Lower leg skin (tissue), 4 donors: ENCODE measurements at regions not wholly inside any gene's neighbourhood (a gene's known extent, or its start where the extent isn't known, plus 50 kb on each side); places are given as distances from the start of the nearest gene placed in this dataset.
"Not testable (repeated sequence)": the region's sequence is repeated elsewhere in the genome, so short reads cannot be mapped to it uniquely, and the experiment has no call there.

Experiments
- DNase-seq, 2 donors: peaks; one replicate each; pipeline ENCODE4 v3.0.0-alpha.2; 2019; ENCODE audit warnings: low spot score in 2 of 2
- H3K4me3 ChIP-seq: fragments of 200-600 bp; sonication (generic); 2 replicates; pipeline ENCODE4 v1.5.1; 2017; ENCODE audit warnings: mild to moderate bottlenecking, low read depth; ENCODE audit not compliant: poor library complexity, severe bottlenecking
- CTCF ChIP-seq, 3 donors: fragments of 450-650 bp; IDR thresholded peaks; one replicate each; pipeline ENCODE4 v1.5.1; 2016; ENCODE audit warnings: antibody characterized with exemption in 3 of 3, mild to moderate bottlenecking in 3 of 3, moderate library complexity in 2 of 3
- POLR2A ChIP-seq, 2 donors: fragments of 450-650 bp; IDR thresholded peaks; one replicate each; pipeline ENCODE4 v1.6.1; 2016 to 2017; ENCODE audit warnings: antibody characterized with exemption in 2 of 2, mild to moderate bottlenecking in 1 of 2, moderate library complexity in 1 of 2
- WGBS, 2 donors: methylation state at CpG; one replicate each; pipeline ENCODE4 v1.1.5; 2018; 5-methylcytosine and 5-hydroxymethylcytosine counted together
- intact Hi-C: fragments of 100-400 bp; cut with DNase I; formaldehyde crosslinking; loops from one replicate; pipeline ENCODE4 v1.15.0; 2023; ENCODE audit warnings: low total_unique reads

- no peak for TF ChIP-seq POLR2A (IDR thresholded peaks at IDR 0.05)
- no peak for TF ChIP-seq CTCF (IDR thresholded peaks at IDR 0.05)
- intact Hi-C loops, result no loop called here
- DNase-seq, result no peak
- WGBS, 2 donors, result 83 to 85% methylated on average over 3 of the region's 3 CpGs
- no peak overlapping the region for H3K4me3 ChIP-seq
Observed at GRCh38 chr9:102479191-102479590, 515.9 kb upstream of the CYLC2 start.

GRCh38 chr9:102474357-102474756 is 520.8 kb upstream of the CYLC2 start:
- TF ChIP-seq CTCF (IDR thresholded peaks at IDR 0.05), result no peak
- no peak for TF ChIP-seq POLR2A (IDR thresholded peaks at IDR 0.05)
- DNase-seq, result no peak
- intact Hi-C loops, result no loop called here
- H3K4me3 ChIP-seq, result no peak overlapping the region
- WGBS, 2 donors, result 68 to 79% methylated on average over 2 of the region's 2 CpGs

GRCh38 chr9:102469430-102469829 is 525.7 kb upstream of the CYLC2 start:
- H3K4me3 ChIP-seq, DNase-seq, intact Hi-C loops: not testable (repeated sequence)

GRCh38 chr9:102461156-102461819 is 533.8 kb upstream of the CYLC2 start:
- whole genome bisulfite sequencing, 2 donors, result 89 to 92% methylated on average over 2 of the region's 2 CpGs
- no peak overlapping the region for H3K4me3 ChIP-seq
- intact Hi-C loops, result no loop called here
- TF ChIP-seq POLR2A (IDR thresholded peaks at IDR 0.05), result no peak
- no peak for TF ChIP-seq CTCF (IDR thresholded peaks at IDR 0.05)
- no peak for DNase-seq

More at GRCh38 chr9:102469430-102469829, 525.7 kb upstream of the CYLC2 start:
- 94 to 98% methylated on average over 7 of the region's 7 CpGs for WGBS, 2 donors

DNA sequence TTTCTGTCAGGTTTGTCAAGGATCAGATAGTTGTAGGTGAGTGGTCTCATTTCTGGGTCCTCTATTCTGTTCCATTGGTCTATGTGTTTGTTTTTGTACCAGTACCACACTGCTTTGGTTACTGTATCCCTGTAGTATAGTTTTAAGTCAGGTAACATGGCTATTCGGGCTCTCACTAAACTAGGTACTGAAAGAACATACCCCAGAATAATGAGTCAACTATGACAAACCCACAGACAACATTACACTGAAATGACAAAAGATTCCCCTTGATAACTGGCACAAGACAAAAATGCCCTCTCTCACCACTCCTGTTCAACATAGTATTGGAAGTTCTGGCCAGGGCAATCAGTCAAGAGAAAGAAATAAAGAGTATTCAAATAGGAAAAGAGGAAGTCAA is 535.3 kb upstream of the CYLC2 start:
- WGBS, 2 donors, result 91 to 92% methylated on average over 1 of the region's 1 CpG
- TF ChIP-seq POLR2A (IDR thresholded peaks at IDR 0.05) (no peak), CTCF (IDR thresholded peaks at IDR 0.05) (no peak)
- no peak for DNase-seq
- no peak overlapping the region for H3K4me3 ChIP-seq
- intact Hi-C loops, result no loop called here

DNA sequence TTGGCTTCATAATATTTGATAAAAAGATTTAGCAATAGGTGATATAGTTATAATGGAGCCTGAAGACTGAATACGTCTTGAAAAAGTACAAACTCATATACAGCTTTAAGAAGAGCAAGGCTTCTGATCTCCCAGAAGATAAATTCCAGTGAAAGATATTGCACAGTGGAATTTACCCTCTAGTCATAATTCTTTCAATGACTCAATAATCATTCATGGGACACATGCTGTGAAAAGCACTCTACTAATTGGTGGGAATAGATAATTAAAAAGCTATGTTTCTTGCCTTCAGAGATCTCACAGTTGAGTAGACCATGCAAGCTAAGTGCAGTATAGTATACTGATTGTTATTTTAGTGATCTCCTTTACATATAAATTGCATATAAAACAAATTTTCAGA is 538.6 kb upstream of the CYLC2 start:
- H3K4me3 ChIP-seq, result no peak overlapping the region
- no peak for DNase-seq
- intact Hi-C loops, result no loop called here
- 43% methylated on average over 1 of the region's 1 CpG for WGBS, 2 donors
- TF ChIP-seq CTCF (IDR thresholded peaks at IDR 0.05), result no peak
- no peak for TF ChIP-seq POLR2A (IDR thresholded peaks at IDR 0.05)
